ENCODE measurements at regions not wholly inside any gene's neighbourhood (a gene's known extent, or its start where the extent isn't known, plus 50 kb on each side); places are given as distances from the start of the nearest gene placed in this dataset.

DNA sequence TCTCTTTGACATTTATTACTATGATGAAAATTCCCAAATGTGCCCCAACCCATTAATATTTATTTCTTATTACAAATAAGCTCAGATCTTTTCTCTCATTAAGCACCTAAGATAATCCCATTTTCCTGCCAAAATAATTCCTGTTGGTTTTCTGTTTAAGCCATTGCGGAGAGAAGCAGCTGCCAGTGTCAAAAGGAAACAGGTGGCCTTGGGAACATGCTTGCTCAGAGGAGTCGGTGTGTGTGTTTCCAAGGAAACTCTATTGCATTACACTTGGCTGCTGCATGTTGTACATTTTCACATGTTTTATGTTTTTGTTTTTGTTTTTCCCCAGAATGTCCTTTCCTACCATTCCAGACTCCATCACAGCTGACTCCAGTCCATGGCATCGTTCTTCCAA, 56.4 kb downstream of the CD24 start:
- no peak overlapping the region for H3K4me3 ChIP-seq (ENCODE audit: low read length)
- H3K9ac ChIP-seq (ENCODE audit: low read length) = no peak overlapping the region
- DNase-seq (ENCODE audit: low read depth) = no peak
- no peaks in the 10 kb centered on the region for H3K36me3 ChIP-seq (ENCODE audit: control insufficient read depth, insufficient read depth, low read length, severe bottlenecking)
- peaks cover 11% of the 10 kb centered on the region for H3K27me3 ChIP-seq (replicated peaks; ENCODE audit: control insufficient read depth, insufficient read depth, low read length)
- no peaks in the 10 kb centered on the region for H3K4me1 ChIP-seq (ENCODE audit: control insufficient read depth, insufficient read depth, low read length)
- no peaks in the 10 kb centered on the region for H3K9me3 ChIP-seq (ENCODE audit: control insufficient read depth, low read length)

DNA sequence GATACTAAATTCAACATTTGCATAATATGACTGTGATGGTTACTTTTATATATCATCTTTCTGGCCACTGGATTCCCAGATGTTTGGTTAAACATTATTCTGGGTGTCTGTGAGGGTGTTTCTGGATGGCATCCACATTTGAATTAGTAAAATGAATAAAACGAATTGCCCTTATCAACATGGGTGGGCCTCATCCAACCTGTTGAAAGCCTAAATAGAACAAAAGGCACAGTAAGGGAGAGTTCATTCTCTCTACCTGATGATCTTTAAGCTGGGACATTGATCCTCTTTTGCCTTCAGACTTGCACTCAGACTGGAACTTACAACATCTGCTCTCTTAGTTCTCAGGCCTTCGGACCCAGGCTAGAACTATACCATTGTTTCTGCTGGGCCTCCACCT, 57.6 kb downstream of the CD24 start:
- Histone ChIP-seq H3K9me3 (ENCODE audit: control insufficient read depth, low read length) (no peaks in the 10 kb centered on the region), H3K36me3 (ENCODE audit: control insufficient read depth, insufficient read depth, low read length, severe bottlenecking) (no peaks in the 10 kb centered on the region), H3K9ac (ENCODE audit: low read length) (no peak overlapping the region), H3K4me3 (ENCODE audit: low read length) (no peak overlapping the region), H3K4me1 (ENCODE audit: control insufficient read depth, insufficient read depth, low read length) (no peaks in the 10 kb centered on the region), H3K27me3 (replicated peaks; ENCODE audit: control insufficient read depth, insufficient read depth, low read length) (peaks cover 11% of the 10 kb centered on the region)
- DNase-seq (ENCODE audit: low read depth) = no peak

DNA sequence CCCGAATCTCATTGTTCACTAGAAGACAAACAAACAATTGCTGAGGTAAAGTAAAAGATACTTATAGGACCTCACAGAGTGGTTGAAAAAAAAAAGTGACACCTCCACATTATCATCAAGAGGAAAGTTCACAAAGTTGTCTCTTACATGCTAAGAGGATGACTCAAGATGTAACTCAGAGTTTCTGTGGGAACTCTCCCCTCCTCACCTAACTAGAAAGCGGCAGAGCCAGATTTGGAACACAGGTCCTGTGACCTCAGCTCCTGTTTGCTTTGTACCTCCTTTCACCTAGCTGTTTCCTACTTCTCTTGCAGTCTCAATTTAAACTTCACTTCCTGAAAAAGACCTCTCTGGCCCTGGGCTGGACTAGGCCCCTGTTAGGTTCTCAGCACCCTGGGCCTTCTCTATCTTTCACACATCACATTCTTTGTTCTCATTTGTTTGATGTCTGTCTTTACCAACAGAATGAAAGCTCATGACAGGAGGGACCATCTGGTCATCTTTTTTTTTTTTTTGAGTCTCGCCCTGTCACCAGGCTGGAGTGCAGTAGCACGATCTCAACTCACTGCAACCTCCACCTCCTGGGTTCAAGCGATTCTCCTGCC, 60.8 kb downstream of the CD24 start:
- no peak overlapping the region for H3K4me3 ChIP-seq (ENCODE audit: low read length)
- H3K4me1 ChIP-seq (ENCODE audit: control insufficient read depth, insufficient read depth, low read length) = no peaks in the 10 kb centered on the region
- no peaks in the 10 kb centered on the region for H3K36me3 ChIP-seq (ENCODE audit: control insufficient read depth, insufficient read depth, low read length, severe bottlenecking)
- H3K27me3 ChIP-seq (replicated peaks; ENCODE audit: control insufficient read depth, insufficient read depth, low read length) = peaks cover 6% of the 10 kb centered on the region
- no peak for DNase-seq (ENCODE audit: low read depth)
- no peak overlapping the region for H3K9ac ChIP-seq (ENCODE audit: low read length)
- no peaks in the 10 kb centered on the region for H3K9me3 ChIP-seq (ENCODE audit: control insufficient read depth, low read length)

DNA sequence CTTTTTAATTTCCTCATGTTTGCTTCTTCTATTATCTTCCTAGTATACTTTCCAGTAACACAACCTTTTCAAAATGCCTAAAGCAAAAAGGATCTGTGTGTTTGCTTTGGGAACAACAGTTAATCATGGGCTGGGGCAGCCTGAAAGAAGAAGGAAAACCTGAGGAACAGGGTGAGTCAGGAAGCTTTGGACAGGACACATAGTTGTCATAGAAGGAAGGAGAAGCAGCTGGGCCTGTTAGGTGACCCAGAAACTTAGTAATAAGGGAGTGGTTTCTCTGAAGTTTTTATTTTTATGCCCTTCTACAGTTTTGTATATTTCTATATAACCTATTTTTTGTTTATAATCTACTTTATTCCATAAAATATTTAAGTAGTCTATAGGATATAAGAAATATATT, 61.4 kb downstream of the CD24 start:
- no peak overlapping the region for H3K4me3 ChIP-seq (ENCODE audit: low read length)
- DNase-seq (ENCODE audit: low read depth) = no peak
- H3K27me3 ChIP-seq (replicated peaks; ENCODE audit: control insufficient read depth, insufficient read depth, low read length) = peaks cover 2% of the 10 kb centered on the region
- H3K4me1 ChIP-seq (ENCODE audit: control insufficient read depth, insufficient read depth, low read length) = peaks cover 6% of the 10 kb centered on the region
- no peaks in the 10 kb centered on the region for H3K36me3 ChIP-seq (ENCODE audit: control insufficient read depth, insufficient read depth, low read length, severe bottlenecking)
- H3K9me3 ChIP-seq (ENCODE audit: control insufficient read depth, low read length) = no peaks in the 10 kb centered on the region
- H3K9ac ChIP-seq (ENCODE audit: low read length) = no peak overlapping the region

DNA sequence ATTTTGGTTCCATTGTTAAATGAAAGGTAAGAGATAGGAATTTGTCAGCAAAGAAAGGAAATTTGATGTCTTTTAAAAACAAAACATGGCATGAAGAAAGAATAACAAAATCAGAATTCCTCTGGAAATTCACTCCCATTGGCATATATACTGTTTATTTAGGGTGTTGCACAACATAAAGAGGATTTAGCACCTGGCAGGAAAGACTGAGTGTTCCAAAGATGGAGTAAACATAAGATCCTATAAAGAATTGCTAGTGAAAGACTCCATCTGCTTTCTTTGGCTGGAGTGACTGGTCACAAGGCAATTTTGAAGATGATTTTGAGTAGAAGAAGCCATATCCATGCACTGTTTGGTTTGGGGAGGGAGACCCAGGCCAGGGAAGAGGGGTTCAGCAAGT, 62.4 kb downstream of the CD24 start:
- Histone ChIP-seq H3K4me1 (ENCODE audit: control insufficient read depth, insufficient read depth, low read length) (peaks cover 12% of the 10 kb centered on the region), H3K4me3 (ENCODE audit: low read length) (no peak overlapping the region), H3K27me3 (replicated peaks; ENCODE audit: control insufficient read depth, insufficient read depth, low read length) (no peaks in the 10 kb centered on the region), H3K9me3 (ENCODE audit: control insufficient read depth, low read length) (no peaks in the 10 kb centered on the region), H3K9ac (ENCODE audit: low read length) (no peak overlapping the region), H3K36me3 (ENCODE audit: control insufficient read depth, insufficient read depth, low read length, severe bottlenecking) (no peaks in the 10 kb centered on the region)
- DNase-seq (ENCODE audit: low read depth) = no peak

DNA sequence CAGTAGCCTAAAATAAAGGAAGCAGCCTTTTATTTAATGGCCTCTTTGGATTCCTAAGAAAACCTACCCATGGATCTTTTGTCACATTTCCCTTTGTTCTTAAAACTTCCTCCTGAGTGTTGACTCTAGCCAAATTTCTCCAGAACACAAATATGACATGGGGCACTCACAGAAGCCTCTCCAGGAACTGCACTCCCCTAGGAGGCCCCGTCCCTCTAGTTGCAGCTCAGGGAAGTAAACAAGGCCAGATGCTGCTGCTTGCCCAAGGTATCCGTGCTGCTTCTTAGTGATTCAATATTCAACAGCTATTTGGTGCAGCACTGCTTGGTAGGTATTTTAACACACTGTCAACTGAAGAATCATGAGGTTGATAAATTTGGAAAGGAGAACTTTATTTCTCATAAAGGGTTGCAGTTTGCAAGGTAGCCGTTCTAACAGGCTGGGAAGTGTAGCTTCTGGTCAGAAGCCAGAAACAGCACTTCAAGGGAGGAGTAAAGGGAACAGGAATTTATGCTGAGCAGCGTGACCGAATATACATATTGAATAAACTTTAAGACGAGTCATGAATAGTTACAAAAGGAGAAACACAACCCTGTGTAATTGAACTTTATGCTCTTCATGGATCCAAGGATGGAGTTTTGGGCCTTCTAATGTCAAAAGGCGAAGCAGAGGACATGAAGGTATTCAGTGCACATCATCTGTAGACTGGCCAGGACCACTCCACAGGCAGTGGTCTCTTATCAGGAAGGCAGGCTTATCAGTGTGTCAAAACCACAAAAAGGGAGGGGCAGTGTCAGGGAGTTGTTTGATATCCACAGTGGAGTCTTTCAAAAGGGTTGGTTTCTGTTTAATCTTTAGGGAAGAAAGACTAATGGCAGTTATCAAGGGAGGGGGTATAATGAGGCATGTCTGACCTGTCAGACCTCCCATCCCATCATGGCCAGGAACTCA, 63.3 kb downstream of the CD24 start:
- Histone ChIP-seq H3K36me3 (ENCODE audit: control insufficient read depth, insufficient read depth, low read length, severe bottlenecking) (no peaks in the 10 kb centered on the region), H3K27me3 (replicated peaks; ENCODE audit: control insufficient read depth, insufficient read depth, low read length) (no peaks in the 10 kb centered on the region), H3K4me1 (ENCODE audit: control insufficient read depth, insufficient read depth, low read length) (peaks cover 12% of the 10 kb centered on the region), H3K4me3 (ENCODE audit: low read length) (no peak overlapping the region), H3K9me3 (ENCODE audit: control insufficient read depth, low read length) (no peaks in the 10 kb centered on the region), H3K9ac (ENCODE audit: low read length) (no peak overlapping the region)
- DNase-seq (ENCODE audit: low read depth) = no peak

DNA sequence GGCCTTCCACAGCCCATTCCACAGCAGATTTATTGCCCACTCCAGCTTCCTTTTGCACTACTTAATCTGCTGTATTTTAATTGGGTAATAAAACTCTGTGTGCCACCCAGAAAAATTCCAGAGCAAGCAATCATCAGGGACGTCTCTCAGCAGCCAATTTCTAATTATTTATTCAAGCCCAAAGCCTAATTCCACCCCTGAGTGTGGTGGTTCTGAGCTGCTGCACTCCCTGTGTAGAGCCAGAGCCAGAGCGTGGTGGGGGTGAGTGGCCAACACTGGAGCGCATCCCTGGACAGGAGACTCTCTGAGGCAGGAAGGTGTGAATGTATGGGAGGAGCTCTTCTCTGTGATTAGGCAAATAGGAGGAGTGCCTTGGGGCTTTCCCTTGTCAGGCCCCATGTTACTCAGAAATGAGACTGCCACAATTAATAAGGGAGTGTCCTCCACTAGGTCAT, 66.1 kb downstream of the CD24 start:
- Histone ChIP-seq H3K36me3 (ENCODE audit: control insufficient read depth, insufficient read depth, low read length, severe bottlenecking) (no peaks in the 10 kb centered on the region), H3K4me1 (ENCODE audit: control insufficient read depth, insufficient read depth, low read length) (peaks cover 24% of the 10 kb centered on the region), H3K9ac (ENCODE audit: low read length) (no peak overlapping the region), H3K27me3 (replicated peaks; ENCODE audit: control insufficient read depth, insufficient read depth, low read length) (no peaks in the 10 kb centered on the region), H3K4me3 (ENCODE audit: low read length) (no peak overlapping the region), H3K9me3 (ENCODE audit: control insufficient read depth, low read length) (peaks cover 6% of the 10 kb centered on the region)
- DNase-seq (ENCODE audit: low read depth) = no peak

DNA sequence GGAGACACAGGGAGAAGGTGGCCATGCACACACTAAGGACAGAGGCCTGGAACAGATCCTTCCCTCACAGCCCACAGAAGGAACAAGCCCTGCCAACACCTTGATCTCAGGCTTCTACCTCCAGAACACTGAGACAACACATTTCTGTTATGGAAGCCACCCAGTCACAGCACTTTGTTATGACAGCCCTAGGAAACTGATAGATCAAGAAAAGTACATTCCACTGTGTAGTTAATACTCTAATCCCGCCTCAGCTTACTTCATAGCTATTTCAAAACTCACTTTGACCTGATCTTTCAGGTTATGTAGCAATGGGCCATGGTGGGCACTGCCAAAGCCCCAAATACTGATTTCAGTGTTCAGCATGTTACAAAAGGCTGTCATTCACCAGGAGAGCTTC, 66.8 kb downstream of the CD24 start:
- Histone ChIP-seq H3K36me3 (ENCODE audit: control insufficient read depth, insufficient read depth, low read length, severe bottlenecking) (no peaks in the 10 kb centered on the region), H3K4me3 (ENCODE audit: low read length) (no peak overlapping the region)
- no peak for DNase-seq (ENCODE audit: low read depth)

DNA sequence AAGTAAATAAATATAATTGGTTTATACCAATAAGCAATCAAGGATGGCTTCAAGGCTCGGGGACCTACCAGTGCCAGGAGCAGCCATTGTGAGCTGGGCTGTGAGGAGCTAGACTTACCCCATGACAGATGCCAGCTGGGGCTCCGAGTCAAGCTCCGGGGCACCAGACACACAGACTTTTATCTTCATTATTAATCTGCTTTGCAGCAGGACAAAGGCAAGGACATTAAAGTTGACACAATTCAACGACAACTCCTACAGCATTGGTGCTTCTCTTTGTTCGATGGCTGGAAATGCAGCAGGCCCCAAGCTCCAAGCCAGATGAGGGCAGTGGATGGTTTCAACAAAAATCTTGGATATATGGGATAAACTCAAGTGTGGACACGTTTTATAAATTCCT, 68.3 kb downstream of the CD24 start:
- Histone ChIP-seq H3K36me3 (ENCODE audit: control insufficient read depth, insufficient read depth, low read length, severe bottlenecking) (no peaks in the 10 kb centered on the region), H3K27me3 (replicated peaks; ENCODE audit: control insufficient read depth, insufficient read depth, low read length) (no peaks in the 10 kb centered on the region), H3K9ac (ENCODE audit: low read length) (no peak overlapping the region), H3K4me1 (ENCODE audit: control insufficient read depth, insufficient read depth, low read length) (peaks cover 24% of the 10 kb centered on the region), H3K4me3 (ENCODE audit: low read length) (no peak overlapping the region), H3K9me3 (ENCODE audit: control insufficient read depth, low read length) (peaks cover 19% of the 10 kb centered on the region)
- DNase-seq (ENCODE audit: low read depth) = no peak

More for the DNA sequence above, 66.8 kb downstream of the CD24 start:
- no peak overlapping the region for H3K9ac ChIP-seq (ENCODE audit: low read length)
- peaks cover 24% of the 10 kb centered on the region for H3K4me1 ChIP-seq (ENCODE audit: control insufficient read depth, insufficient read depth, low read length)
- H3K9me3 ChIP-seq (ENCODE audit: control insufficient read depth, low read length) = peaks cover 7% of the 10 kb centered on the region
- no peaks in the 10 kb centered on the region for H3K27me3 ChIP-seq (replicated peaks; ENCODE audit: control insufficient read depth, insufficient read depth, low read length)

DNA sequence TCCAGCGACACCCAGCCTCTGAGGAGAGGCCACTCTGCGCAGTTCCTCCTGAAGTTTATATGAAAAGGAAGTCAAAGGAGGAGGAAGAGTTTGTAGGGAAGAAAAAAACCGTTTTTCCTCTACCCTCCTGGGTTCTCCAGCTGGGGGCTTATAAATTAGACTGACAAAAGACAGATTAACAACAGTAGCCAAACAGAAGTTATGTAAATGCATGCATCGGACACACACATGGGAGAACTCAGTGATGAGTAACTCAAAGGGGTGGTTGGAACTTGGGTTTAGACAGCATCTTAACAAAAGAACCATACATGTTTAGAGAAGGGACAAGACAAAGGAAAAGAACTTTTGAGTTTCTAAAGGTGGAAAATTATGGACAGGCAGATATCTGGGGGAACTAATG, 71.2 kb downstream of the CD24 start:
- Histone ChIP-seq H3K9me3 (ENCODE audit: control insufficient read depth, low read length) (peaks cover 29% of the 10 kb centered on the region), H3K9ac (ENCODE audit: low read length) (no peak overlapping the region), H3K27me3 (replicated peaks; ENCODE audit: control insufficient read depth, insufficient read depth, low read length) (peaks cover 2% of the 10 kb centered on the region), H3K36me3 (ENCODE audit: control insufficient read depth, insufficient read depth, low read length, severe bottlenecking) (no peaks in the 10 kb centered on the region), H3K4me1 (ENCODE audit: control insufficient read depth, insufficient read depth, low read length) (peaks cover 20% of the 10 kb centered on the region), H3K4me3 (ENCODE audit: low read length) (no peak overlapping the region)
- no peak for DNase-seq (ENCODE audit: low read depth)

DNA sequence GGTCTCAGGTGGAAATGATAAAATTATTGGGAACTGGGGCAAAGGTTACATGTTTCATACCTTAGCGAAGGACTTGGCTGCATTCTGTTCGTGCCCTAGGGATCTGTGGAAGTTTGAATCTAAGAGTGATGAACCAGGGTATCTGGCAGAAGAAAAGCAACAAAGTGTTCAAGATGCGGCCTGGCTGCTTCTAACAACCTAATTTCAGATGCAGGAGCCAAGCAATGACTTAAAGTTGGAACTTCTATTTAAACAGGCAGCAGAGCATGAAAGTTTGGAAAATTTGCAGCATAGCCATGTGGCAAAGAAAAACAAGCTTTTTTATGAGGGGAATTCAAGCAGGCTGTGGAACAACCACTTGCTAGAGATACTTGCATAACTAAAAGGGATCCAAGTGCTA, 73.5 kb downstream of the CD24 start:
- H3K4me3 ChIP-seq (ENCODE audit: low read length) = no peak overlapping the region
- H3K4me1 ChIP-seq (ENCODE audit: control insufficient read depth, insufficient read depth, low read length) = peaks cover 13% of the 10 kb centered on the region
- peaks cover 29% of the 10 kb centered on the region for H3K9me3 ChIP-seq (ENCODE audit: control insufficient read depth, low read length)
- no peak for DNase-seq (ENCODE audit: low read depth)
- no peaks in the 10 kb centered on the region for H3K36me3 ChIP-seq (ENCODE audit: control insufficient read depth, insufficient read depth, low read length, severe bottlenecking)
- H3K27me3 ChIP-seq (replicated peaks; ENCODE audit: control insufficient read depth, insufficient read depth, low read length) = peaks cover 11% of the 10 kb centered on the region
- no peak overlapping the region for H3K9ac ChIP-seq (ENCODE audit: low read length)
